Coronary artery (tissue), 2 donors: ENCODE measurements at regions not wholly inside any gene's neighbourhood (a gene's known extent, or its start where the extent isn't known, plus 50 kb on each side); places are given as distances from the start of the nearest gene placed in this dataset.

Experiments used
- DNase-seq: peaks from one replicate; pipeline ENCODE4 v3.0.0-alpha.2; 2017; ENCODE audit warnings: low spot score
- H3K27ac ChIP-seq, 2 donors: fragments of 200-600 bp; sonication (generic); one replicate each; pipeline ENCODE4 v1.5.1; 2016 to 2019
- H3K4me3 ChIP-seq: fragments of 200-600 bp; sonication (generic); 2 replicates; pipeline ENCODE4 v1.5.1; 2016; ENCODE audit warnings: mild to moderate bottlenecking, moderate library complexity
- TF ChIP-seq, protein P1 (sequence below): fragments of 200-600 bp; sonication (generic); IDR thresholded peaks from one replicate; pipeline ENCODE4 v1.5.1; 2019; ENCODE audit warnings: antibody characterized with exemption

DNA sequence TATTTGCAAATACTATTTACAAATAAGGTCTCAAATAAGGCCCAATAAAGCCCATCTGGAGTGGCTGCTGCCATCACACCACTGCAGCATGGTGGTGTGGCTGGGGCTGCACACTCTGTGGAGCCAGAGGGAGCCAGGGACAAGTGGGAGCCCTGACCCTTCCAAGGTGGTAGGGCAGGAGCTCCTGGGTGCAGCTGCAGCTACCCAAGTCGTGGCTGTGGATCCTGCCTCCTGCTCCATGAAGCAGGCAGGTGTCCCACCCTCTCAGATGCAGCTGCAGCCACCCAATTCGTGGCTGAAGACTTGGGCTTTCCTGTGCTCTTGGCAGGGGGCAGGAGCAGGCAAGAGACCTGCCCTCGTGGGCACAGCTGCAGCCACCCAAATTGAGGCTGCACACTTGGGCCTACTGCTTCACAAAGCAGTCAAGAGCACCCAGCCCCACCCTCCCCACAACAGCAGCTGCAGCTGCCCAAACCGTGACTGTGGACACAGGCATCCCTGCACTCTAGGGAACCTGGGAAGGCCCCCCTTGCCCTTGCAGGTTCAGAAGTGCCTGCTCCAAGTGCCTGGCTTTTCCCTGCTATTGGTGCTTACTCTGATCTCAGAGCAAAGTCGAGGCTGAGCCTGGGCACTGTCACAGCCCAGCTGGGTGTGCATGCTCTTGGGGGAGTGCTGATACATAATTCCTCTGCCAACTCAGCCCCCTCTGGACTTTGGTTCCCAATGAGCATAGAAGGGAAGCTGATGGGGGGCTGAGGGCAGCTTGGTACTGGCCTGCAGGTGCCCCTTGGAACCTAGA, 614.8 kb downstream of the PCDH18 start:
- no peak overlapping the region for H3K27ac ChIP-seq
- DNase-seq: no peak
- TF ChIP-seq, protein P1, sequence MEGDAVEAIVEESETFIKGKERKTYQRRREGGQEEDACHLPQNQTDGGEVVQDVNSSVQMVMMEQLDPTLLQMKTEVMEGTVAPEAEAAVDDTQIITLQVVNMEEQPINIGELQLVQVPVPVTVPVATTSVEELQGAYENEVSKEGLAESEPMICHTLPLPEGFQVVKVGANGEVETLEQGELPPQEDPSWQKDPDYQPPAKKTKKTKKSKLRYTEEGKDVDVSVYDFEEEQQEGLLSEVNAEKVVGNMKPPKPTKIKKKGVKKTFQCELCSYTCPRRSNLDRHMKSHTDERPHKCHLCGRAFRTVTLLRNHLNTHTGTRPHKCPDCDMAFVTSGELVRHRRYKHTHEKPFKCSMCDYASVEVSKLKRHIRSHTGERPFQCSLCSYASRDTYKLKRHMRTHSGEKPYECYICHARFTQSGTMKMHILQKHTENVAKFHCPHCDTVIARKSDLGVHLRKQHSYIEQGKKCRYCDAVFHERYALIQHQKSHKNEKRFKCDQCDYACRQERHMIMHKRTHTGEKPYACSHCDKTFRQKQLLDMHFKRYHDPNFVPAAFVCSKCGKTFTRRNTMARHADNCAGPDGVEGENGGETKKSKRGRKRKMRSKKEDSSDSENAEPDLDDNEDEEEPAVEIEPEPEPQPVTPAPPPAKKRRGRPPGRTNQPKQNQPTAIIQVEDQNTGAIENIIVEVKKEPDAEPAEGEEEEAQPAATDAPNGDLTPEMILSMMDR: no peak
- no peak overlapping the region for H3K4me3 ChIP-seq

DNA sequence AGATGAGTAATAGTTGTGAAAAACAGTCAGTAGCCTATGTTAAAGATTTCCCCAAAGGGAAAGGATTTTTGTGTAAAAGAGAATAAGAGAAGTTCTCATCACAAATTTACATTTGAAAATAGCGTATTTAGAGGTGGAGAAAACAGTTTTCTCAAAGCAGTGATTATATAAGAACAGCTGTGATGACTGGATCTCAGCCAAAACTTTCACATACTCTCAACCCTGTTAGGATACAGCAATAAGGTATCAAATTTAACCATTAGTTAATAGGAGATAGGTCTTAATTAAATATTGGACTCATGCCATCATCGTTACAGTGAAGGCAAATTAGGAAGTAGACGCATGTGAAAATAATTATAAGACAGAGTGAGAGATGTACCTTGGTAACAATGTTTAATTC, 622.7 kb downstream of the PCDH18 start:
- DNase-seq: no peak
- TF ChIP-seq, protein P1: no peak
- no peak overlapping the region for H3K4me3 ChIP-seq

DNA sequence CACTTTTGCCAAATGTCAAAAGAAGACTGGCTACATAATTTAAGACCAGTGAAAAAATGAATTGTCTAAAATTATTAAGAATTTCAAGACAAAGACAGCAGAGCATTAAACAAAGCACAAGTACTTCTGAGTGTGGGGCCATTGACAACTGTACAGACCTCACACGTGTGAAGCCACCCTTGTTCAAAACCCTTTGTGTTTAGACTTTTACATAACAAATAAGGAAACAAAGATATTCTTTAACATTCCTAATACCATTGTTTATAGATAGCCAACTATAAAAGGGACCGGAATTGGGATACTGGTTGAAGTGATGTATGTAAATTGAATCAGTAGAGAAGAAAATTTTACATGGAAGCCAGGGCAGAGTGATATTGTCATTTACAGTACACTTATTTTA, 624.2 kb downstream of the PCDH18 start:
- Histone ChIP-seq H3K4me3 (no peak overlapping the region), H3K27ac (no peak overlapping the region)
- DNase-seq: no peak
- TF ChIP-seq, protein P1: no peak

More for the DNA sequence above, 622.7 kb downstream of the PCDH18 start:
- H3K27ac ChIP-seq: no peak overlapping the region

DNA sequence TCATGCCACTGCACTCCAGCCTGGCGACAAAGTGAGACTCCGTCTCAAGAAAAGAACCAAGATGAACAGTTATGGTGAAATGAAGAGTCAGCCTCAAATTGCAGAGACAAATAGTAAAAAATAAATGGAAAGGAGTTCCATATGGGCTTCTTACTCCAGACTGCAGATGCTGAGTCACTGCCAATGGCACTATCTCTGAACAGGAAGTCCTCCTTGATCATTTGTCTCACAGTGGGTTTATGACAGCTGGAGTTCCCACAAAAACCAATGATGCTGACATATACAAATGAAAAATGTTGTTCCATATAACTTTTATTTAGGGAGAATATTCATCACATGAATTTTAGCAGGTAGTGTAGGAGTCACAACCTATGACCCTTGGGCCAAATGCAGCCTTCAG, 631.6 kb downstream of the PCDH18 start:
- no peak overlapping the region for H3K27ac ChIP-seq
- TF ChIP-seq, protein P1: no peak
- no peak for DNase-seq
- no peak overlapping the region for H3K4me3 ChIP-seq

DNA sequence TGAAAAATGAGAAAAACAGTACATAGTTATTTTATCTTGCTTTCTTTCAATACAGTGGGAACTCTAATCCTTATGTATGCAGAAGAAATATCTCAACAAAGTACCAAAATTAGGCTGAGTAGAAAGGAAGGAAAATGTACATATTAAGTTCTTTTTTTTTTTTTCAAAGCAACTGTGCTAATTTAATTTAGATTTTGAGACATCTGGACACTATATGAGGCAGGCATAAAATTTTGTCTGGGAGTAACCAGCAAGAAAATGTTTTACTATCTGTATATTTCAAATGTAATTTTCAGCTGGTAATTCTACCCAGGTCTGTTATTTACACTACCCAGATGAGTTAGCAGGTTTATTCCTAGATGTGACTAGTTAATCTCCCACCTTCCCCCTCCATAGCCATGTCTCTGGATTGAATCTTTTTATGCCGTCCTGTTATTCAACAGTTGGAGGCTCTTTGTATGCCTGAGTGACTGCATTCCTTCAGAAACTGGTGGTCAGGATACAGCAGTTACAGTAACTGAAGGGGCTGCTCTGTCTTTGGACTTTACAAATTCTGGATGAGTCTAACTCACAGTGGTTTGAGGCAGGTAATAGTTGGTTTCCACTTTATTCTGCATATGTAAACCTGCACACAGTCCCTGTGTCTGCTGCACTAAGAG, 633.6 kb downstream of the PCDH18 start:
- no peak overlapping the region for H3K4me3 ChIP-seq
- H3K27ac ChIP-seq: no peak overlapping the region
- DNase-seq: no peak
- TF ChIP-seq, protein P1: no peak

DNA sequence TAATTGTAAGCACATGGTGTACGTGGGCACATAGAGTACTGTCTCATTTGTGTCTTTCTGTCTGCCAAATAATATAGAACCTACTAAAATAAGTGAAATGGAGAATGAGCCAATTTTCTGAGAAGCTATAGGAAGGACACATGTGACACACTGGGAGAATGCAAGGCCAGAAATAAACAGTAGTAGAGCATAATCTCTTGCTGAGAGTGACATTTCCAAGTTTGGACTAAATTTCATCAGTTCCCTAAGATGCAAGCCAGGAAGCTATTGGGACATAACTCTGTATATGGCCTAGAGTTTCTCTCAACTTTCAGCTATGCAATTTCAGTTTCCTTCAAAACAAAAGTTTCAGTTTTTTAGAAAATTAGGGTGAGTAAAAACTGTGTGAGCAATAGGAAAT, 638.7 kb downstream of the PCDH18 start:
- Histone ChIP-seq H3K4me3 (no peak overlapping the region), H3K27ac (no peak overlapping the region)
- DNase-seq: no peak
- TF ChIP-seq, protein P1: no peak

DNA sequence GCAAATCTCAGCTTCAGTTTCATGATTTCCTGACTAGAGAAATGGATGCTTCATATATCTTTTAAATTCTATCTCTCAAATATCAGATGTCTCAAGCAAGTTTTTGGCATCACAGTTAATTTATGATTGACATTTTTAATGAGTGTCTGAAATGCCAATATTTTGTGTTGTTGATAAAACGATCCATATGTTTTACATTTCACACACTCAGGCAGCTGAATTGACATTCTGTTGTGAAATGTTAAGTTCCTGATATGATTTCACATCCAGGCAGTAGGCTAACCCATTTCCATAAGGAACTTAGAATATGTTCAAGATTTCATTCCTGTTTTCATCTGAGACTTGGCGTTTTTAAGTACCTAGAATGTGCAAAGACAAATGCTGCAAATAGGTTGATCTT, 650.6 kb downstream of the PCDH18 start:
- Histone ChIP-seq H3K4me3 (no peak overlapping the region), H3K27ac (no peak overlapping the region)
- TF ChIP-seq, protein P1: no peak
- DNase-seq: no peak
